ENCODE measurements at regions not wholly inside any gene's neighbourhood (a gene's known extent, or its start where the extent isn't known, plus 50 kb on each side); places are given as distances from the start of the nearest gene placed in this dataset.

DNA sequence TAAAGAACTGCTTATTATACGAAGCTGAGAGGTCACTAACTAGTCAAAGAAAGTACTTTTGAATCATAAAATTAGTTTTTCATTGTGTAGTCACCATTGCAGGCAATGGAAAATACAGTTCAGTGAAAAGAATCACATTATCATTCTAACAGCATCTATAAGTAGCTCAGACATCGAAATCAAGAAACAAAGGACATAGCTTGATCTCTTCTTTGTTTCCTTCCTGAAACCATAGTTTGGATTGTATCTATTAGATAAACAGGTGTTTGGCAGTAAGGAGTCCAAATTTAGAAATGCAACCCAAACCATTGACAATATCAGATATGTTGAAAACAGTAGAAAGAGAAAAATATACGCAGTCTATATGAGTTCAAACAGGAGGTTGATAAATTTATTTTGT lies 697.3 kb downstream of the TFAP2A start:
- TF ChIP-seq CTCF (IDR thresholded peaks at IDR 0.05; ENCODE audit: control extremely low read depth, extremely low read depth) = no peak
- WGBS, 2 donors = 60 to 65% methylated on average over 3 of the region's 3 CpGs
- no peak overlapping the region for H3K4me3 ChIP-seq
- H3K9ac ChIP-seq (ENCODE audit: insufficient read depth in 1 of 2, low read length in 2 of 2) = no peak overlapping the region
- no peaks in the 10 kb centered on the region for H3K4me1 ChIP-seq (ENCODE audit: control insufficient read depth in 5 of 5, insufficient read depth in 5 of 5, low read length in 5 of 5)
- ATAC-seq (ENCODE audit: insufficient read depth, low FRiP score) (no peak), DNase-seq (no peak)
- no peaks in the 10 kb centered on the region for H3K27me3 ChIP-seq (ENCODE audit: control insufficient read depth in 3 of 3, insufficient read depth in 3 of 3, low read length in 2 of 3)
- H3K9me3 ChIP-seq (ENCODE audit: control insufficient read depth in 4 of 4, insufficient read depth in 3 of 4, low read length in 3 of 4) = peaks cover 0 to 2% (median 0%) of the 10 kb centered on the region in 4 donors
- no peak overlapping the region for H3K27ac ChIP-seq (ENCODE audit: low read depth in 1 of 2, low read length in 1 of 2)
- H3K36me3 ChIP-seq (ENCODE audit: control insufficient read depth in 4 of 4, insufficient read depth in 4 of 4, low read length in 4 of 4) = no peaks in the 10 kb centered on the region

DNA sequence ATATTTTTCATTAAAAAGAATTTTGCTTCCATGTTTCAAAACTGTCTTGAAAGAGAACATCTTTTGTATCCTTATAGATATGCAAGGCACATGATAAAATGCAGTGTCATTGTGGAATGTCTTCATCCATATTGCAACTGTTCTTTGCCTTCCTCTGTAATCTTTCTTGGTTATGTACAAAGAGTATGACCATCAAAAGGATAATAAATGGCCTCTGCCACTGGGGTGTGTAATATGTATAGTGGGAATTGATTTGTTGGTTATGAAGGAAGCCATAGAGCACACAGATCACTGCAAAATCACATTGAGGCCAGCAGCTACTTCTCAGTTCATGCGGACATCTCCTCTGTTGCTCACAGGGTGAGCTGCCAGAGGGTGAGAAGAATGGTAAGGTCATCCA lies 703.5 kb downstream of the TFAP2A start:
- DNase-seq (no peak), ATAC-seq (ENCODE audit: insufficient read depth, low FRiP score) (no peak)
- Histone ChIP-seq H3K27me3 (ENCODE audit: control insufficient read depth in 3 of 3, insufficient read depth in 3 of 3, low read length in 2 of 3) (no peaks in the 10 kb centered on the region), H3K9me3 (ENCODE audit: control insufficient read depth in 4 of 4, insufficient read depth in 3 of 4, low read length in 3 of 4) (peaks cover 0 to 2% (median 0%) of the 10 kb centered on the region in 4 donors), H3K9ac (ENCODE audit: insufficient read depth in 1 of 2, low read length in 2 of 2) (no peak overlapping the region), H3K4me1 (ENCODE audit: control insufficient read depth in 5 of 5, insufficient read depth in 5 of 5, low read length in 5 of 5) (no peaks in the 10 kb centered on the region), H3K4me3 (no peak overlapping the region), H3K36me3 (ENCODE audit: control insufficient read depth in 4 of 4, insufficient read depth in 4 of 4, low read length in 4 of 4) (no peaks in the 10 kb centered on the region), H3K27ac (ENCODE audit: low read depth in 1 of 2, low read length in 1 of 2) (no peak overlapping the region)
- no peak for TF ChIP-seq CTCF (IDR thresholded peaks at IDR 0.05; ENCODE audit: control extremely low read depth, extremely low read depth)
- WGBS, 2 donors = 80 to 83% methylated on average over 1 of the region's 1 CpG

GRCh38 chr6:9710574-9710973 lies 704.3 kb downstream of the TFAP2A start:
- H3K9me3 ChIP-seq (ENCODE audit: control insufficient read depth in 4 of 4, insufficient read depth in 3 of 4, low read length in 3 of 4) = peaks cover 0 to 2% (median 0%) of the 10 kb centered on the region in 4 donors
- no peak overlapping the region for H3K27ac ChIP-seq (ENCODE audit: low read depth in 1 of 2, low read length in 1 of 2)
- DNase-seq (no peak), ATAC-seq (ENCODE audit: insufficient read depth, low FRiP score) (no peak)
- no peak overlapping the region for H3K9ac ChIP-seq (ENCODE audit: insufficient read depth in 1 of 2, low read length in 2 of 2)
- H3K4me3 ChIP-seq = no peak overlapping the region
- no peaks in the 10 kb centered on the region for H3K36me3 ChIP-seq (ENCODE audit: control insufficient read depth in 4 of 4, insufficient read depth in 4 of 4, low read length in 4 of 4)
- H3K4me1 ChIP-seq (ENCODE audit: control insufficient read depth in 5 of 5, insufficient read depth in 5 of 5, low read length in 5 of 5) = no peaks in the 10 kb centered on the region
- 65 to 79% methylated on average over 2 of the region's 2 CpGs for WGBS, 2 donors
- TF ChIP-seq CTCF (IDR thresholded peaks at IDR 0.05; ENCODE audit: control extremely low read depth, extremely low read depth) = no peak
- no peaks in the 10 kb centered on the region for H3K27me3 ChIP-seq (ENCODE audit: control insufficient read depth in 3 of 3, insufficient read depth in 3 of 3, low read length in 2 of 3)

GRCh38 chr6:9708600-9708999 lies 706.3 kb downstream of the TFAP2A start:
- H3K4me3 ChIP-seq = no peak overlapping the region
- H3K27ac ChIP-seq (ENCODE audit: low read depth in 1 of 2, low read length in 1 of 2) = no peak overlapping the region
- H3K9me3 ChIP-seq (ENCODE audit: control insufficient read depth in 4 of 4, insufficient read depth in 3 of 4, low read length in 3 of 4) = no peaks in the 10 kb centered on the region
- no peaks in the 10 kb centered on the region for H3K27me3 ChIP-seq (ENCODE audit: control insufficient read depth in 3 of 3, insufficient read depth in 3 of 3, low read length in 2 of 3)
- H3K36me3 ChIP-seq (ENCODE audit: control insufficient read depth in 4 of 4, insufficient read depth in 4 of 4, low read length in 4 of 4) = no peaks in the 10 kb centered on the region
- DNase-seq (no peak), ATAC-seq (ENCODE audit: insufficient read depth, low FRiP score) (no peak)
- H3K9ac ChIP-seq (ENCODE audit: insufficient read depth in 1 of 2, low read length in 2 of 2) = no peak overlapping the region
- 68 to 76% methylated on average over 2 of the region's 2 CpGs for WGBS, 2 donors
- no peak for TF ChIP-seq CTCF (IDR thresholded peaks at IDR 0.05; ENCODE audit: control extremely low read depth, extremely low read depth)
- no peaks in the 10 kb centered on the region for H3K4me1 ChIP-seq (ENCODE audit: control insufficient read depth in 5 of 5, insufficient read depth in 5 of 5, low read length in 5 of 5)
